CD4-positive, alpha-beta T cell (primary cell): ENCODE measurements at regions not wholly inside any gene's neighbourhood (a gene's known extent, or its start where the extent isn't known, plus 50 kb on each side); places are given as distances from the start of the nearest gene placed in this dataset.

Experiments used
- ATAC-seq: fragments of 200-7000 bp; cut with Tn5 transposase; one replicate; pipeline ENCODE4 v1.10.0; 2022; ENCODE audit warnings: mild to moderate bottlenecking; ENCODE audit not compliant: poor library complexity
- CTCF ChIA-PET: fragments of 350-600 bp; sonication (Branson Sonifier 250); formaldehyde crosslinking; loops from one replicate; lab custom pipeline; 2021; ENCODE audit warnings: antibody characterized with exemption, inconsistent platforms; lab: Charles Lee
- POLR2A ChIA-PET: fragments of 350-600 bp; sonication (Branson Sonifier 250); formaldehyde crosslinking; loops from one replicate; lab custom pipeline; 2021; ENCODE audit warnings: antibody characterized with exemption, inconsistent platforms; lab: Charles Lee
- DNase-seq, 14 experiments: peaks; one replicate each; pipeline ENCODE4 v3.0.0-alpha.2; 2013 to 2020; ENCODE audit warnings: mixed read lengths in 2 of 14
- H3K27ac ChIP-seq, 2 donors: one replicate each; pipeline versions ENCODE4 v1.5.1 to v1.7.0; 2013; ENCODE audit warnings: low read length in 2 of 2, low read depth in 1 of 2, mild to moderate bottlenecking in 1 of 2
- H3K27me3 ChIP-seq, 2 experiments: 1 replicate in 1 of 2; 2 replicates in 1 of 2; pipeline versions ENCODE4 v1.6.1 to v1.7.0; 2013; ENCODE audit warnings: low read length in 2 of 2, control low read depth in 1 of 2, mild to moderate bottlenecking in 1 of 2, moderate library complexity in 1 of 2; ENCODE audit not compliant: insufficient read depth in 2 of 2, control insufficient read depth in 1 of 2
- H3K36me3 ChIP-seq: one replicate; pipeline ENCODE4 v1.6.1; 2013; ENCODE audit warnings: low read length, control low read depth; ENCODE audit not compliant: insufficient read depth
- H3K4me1 ChIP-seq: one replicate; pipeline ENCODE4 v1.6.1; 2013; ENCODE audit warnings: low read length, control low read depth; ENCODE audit not compliant: insufficient read depth
- H3K4me3 ChIP-seq: one replicate; pipeline ENCODE4 v1.5.1; 2013; ENCODE audit warnings: mild to moderate bottlenecking, low read length, moderate library complexity
- H3K9me3 ChIP-seq, 2 experiments: 1 replicate in 1 of 2; 2 replicates in 1 of 2; pipeline versions ENCODE4 v1.6.1 to v1.7.0; 2013; ENCODE audit warnings: low read length in 2 of 2, mild to moderate bottlenecking in 2 of 2, control low read depth in 1 of 2, moderate library complexity in 1 of 2; ENCODE audit not compliant: control insufficient read depth in 1 of 2, insufficient read depth in 1 of 2
- H3K27ac Mint-ChIP-seq: one replicate; pipeline ENCODE4 v1.8.0; 2020; ENCODE audit warnings: mixed read lengths
- H3K27me3 Mint-ChIP-seq: one replicate; pipeline ENCODE4 v1.8.0; 2021; ENCODE audit warnings: mixed read lengths
- H3K36me3 Mint-ChIP-seq: one replicate; pipeline ENCODE4 v1.8.0; 2021; ENCODE audit warnings: low read depth, mixed read lengths
- H3K4me1 Mint-ChIP-seq: one replicate; pipeline ENCODE4 v1.8.0; 2021; ENCODE audit warnings: low read depth, mixed read lengths
- H3K4me3 Mint-ChIP-seq: one replicate; pipeline ENCODE4 v1.8.0; 2020; ENCODE audit warnings: mild to moderate bottlenecking, mixed read lengths
- H3K9me3 Mint-ChIP-seq: one replicate; pipeline ENCODE4 v1.8.0; 2020; ENCODE audit warnings: mixed read lengths
- intact Hi-C, 2 experiments: fragments of 100-400 bp; cut with DNase I in 1 of 2; cut with micrococcal nuclease in 1 of 2; formaldehyde crosslinking; loops; one replicate each; pipeline versions ENCODE4 v1.15.1 to v1.9.0; 2023 to 2025; cut with DNase I, micrococcal nuclease
- TF ChIP-seq, protein P1 (sequence below): fragments of 200-600 bp; IDR thresholded peaks from one replicate; pipeline ENCODE4 v1.8.0; 2022; ENCODE audit warnings: antibody characterized with exemption, mild to moderate bottlenecking

DNA sequence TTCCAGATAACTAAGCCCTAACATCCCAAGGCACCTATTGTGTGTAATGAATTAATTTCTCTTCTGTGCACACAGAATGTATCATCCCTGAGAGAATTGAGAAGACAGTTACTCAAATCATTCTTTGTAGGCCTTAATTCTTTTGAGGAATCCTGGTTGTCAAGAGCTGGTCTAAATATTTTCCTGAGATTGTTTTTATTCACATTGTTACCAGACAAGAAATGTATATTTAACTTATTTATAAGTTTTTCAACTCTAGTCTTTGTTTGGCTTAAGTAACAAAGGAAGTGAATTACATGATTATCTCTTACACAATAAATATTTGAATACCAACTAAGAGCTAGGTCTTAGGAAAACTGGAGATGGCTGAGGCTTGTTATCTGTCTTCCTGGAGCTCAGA lies 169.4 kb downstream of the DACT1 start:
- Histone ChIP-seq H3K27ac (no peak overlapping the region), H3K4me1 (no peaks in the 10 kb centered on the region), H3K27me3 (no peaks in the 10 kb centered on the region), H3K36me3 (no peaks in the 10 kb centered on the region), H3K4me3 (no peak overlapping the region), H3K9me3 (no peaks in the 10 kb centered on the region)
- H3K36me3 Mint-ChIP-seq = no peaks in the 10 kb centered on the region
- TF ChIP-seq, protein P1, sequence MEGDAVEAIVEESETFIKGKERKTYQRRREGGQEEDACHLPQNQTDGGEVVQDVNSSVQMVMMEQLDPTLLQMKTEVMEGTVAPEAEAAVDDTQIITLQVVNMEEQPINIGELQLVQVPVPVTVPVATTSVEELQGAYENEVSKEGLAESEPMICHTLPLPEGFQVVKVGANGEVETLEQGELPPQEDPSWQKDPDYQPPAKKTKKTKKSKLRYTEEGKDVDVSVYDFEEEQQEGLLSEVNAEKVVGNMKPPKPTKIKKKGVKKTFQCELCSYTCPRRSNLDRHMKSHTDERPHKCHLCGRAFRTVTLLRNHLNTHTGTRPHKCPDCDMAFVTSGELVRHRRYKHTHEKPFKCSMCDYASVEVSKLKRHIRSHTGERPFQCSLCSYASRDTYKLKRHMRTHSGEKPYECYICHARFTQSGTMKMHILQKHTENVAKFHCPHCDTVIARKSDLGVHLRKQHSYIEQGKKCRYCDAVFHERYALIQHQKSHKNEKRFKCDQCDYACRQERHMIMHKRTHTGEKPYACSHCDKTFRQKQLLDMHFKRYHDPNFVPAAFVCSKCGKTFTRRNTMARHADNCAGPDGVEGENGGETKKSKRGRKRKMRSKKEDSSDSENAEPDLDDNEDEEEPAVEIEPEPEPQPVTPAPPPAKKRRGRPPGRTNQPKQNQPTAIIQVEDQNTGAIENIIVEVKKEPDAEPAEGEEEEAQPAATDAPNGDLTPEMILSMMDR = no peak
- no peak overlapping the region for H3K27ac Mint-ChIP-seq
- H3K27me3 Mint-ChIP-seq = peaks cover 12% of the 10 kb centered on the region
- POLR2A ChIA-PET = no interaction called here
- no peak for DNase-seq
- H3K4me1 Mint-ChIP-seq = no peaks in the 10 kb centered on the region
- CTCF ChIA-PET = no interaction called here
- H3K9me3 Mint-ChIP-seq = peaks cover 4% of the 10 kb centered on the region
- ATAC-seq = no peak
- H3K4me3 Mint-ChIP-seq = no peak overlapping the region
- intact Hi-C loops = no loop called here

DNA sequence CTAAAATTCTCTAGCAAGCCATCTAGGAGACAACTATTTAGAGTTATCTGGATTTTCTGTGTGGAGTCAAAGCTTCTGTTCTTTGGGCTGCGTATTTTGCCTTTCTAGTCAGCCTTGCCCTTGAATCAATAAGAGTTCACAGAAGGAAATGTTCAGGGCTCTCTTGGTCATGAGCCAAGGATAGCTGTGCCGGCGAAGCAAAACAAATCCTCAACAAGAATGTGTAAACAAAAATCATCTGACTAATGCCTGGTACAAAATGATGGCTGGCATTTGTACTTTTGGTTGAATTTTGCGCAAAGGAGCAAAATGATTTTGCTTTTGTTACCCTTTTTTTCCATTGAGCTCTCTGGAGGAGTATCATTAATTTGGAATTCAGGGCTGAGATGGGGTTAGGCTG lies 171.1 kb downstream of the DACT1 start:
- ChIA-PET POLR2A (no interaction called here), CTCF (no interaction called here)
- ATAC-seq (no peak), DNase-seq (no peak)
- H3K4me1 Mint-ChIP-seq = no peaks in the 10 kb centered on the region
- Histone ChIP-seq H3K4me3 (no peak overlapping the region), H3K36me3 (no peaks in the 10 kb centered on the region), H3K27ac (no peak overlapping the region), H3K27me3 (no peaks in the 10 kb centered on the region), H3K9me3 (no peaks in the 10 kb centered on the region), H3K4me1 (no peaks in the 10 kb centered on the region)
- H3K27me3 Mint-ChIP-seq = peaks cover 6% of the 10 kb centered on the region
- TF ChIP-seq, protein P1 = no peak
- H3K4me3 Mint-ChIP-seq = no peak overlapping the region
- no peaks in the 10 kb centered on the region for H3K36me3 Mint-ChIP-seq
- intact Hi-C loops = loop anchor here in 1 of 2 experiments (1.0 kb wide), 1 partner anchor 30 kb away; no protein-coding TSS in a partner anchor
- no peak overlapping the region for H3K27ac Mint-ChIP-seq
- H3K9me3 Mint-ChIP-seq = peaks cover 2% of the 10 kb centered on the region

DNA sequence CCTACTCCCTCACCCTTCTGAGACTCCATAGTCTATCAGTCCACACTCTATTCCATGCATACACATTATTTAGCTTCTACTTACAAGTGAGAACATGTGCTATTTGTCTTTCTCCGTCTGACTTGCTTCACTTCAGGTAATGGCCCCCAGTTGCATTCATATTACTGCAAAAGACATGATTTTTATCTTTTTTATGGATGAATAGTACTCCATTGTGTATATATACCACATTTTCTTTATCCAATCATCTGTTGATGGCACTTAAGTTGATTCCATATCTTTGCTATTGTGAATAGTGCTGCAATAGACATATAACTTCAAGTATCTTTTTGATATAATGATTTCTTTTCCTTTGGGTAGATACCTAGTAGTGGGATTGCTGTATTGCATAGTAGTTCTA lies 171.8 kb downstream of the DACT1 start:
- H3K4me3 ChIP-seq = no peak overlapping the region
- no peak for ATAC-seq
- no peak for DNase-seq
- H3K4me1 Mint-ChIP-seq = no peaks in the 10 kb centered on the region
- H3K4me1 ChIP-seq = no peaks in the 10 kb centered on the region
- no peaks in the 10 kb centered on the region for H3K27me3 ChIP-seq
- intact Hi-C loops = no loop called here
- peaks cover 2% of the 10 kb centered on the region for H3K9me3 Mint-ChIP-seq
- H3K36me3 Mint-ChIP-seq = no peaks in the 10 kb centered on the region
- no peak overlapping the region for H3K27ac ChIP-seq
- CTCF ChIA-PET = no interaction called here
- TF ChIP-seq, protein P1 = no peak
- H3K9me3 ChIP-seq = no peaks in the 10 kb centered on the region
- no peaks in the 10 kb centered on the region for H3K36me3 ChIP-seq
- H3K27ac Mint-ChIP-seq = no peak overlapping the region
- H3K27me3 Mint-ChIP-seq = peaks cover 6% of the 10 kb centered on the region
- POLR2A ChIA-PET = no interaction called here
- H3K4me3 Mint-ChIP-seq = no peak overlapping the region
